Endothelial cell of umbilical vein (primary cell): ENCODE measurements at regions not wholly inside any gene's neighbourhood (a gene's known extent, or its start where the extent isn't known, plus 50 kb on each side); places are given as distances from the start of the nearest gene placed in this dataset.

Experiments
- BruUV-seq: library from RNA; stranded (reverse); fragments of 400-500 nt; replicated peaks from 2 replicates; lab custom pipeline; 2021; lab: Mats Ljungman, UMichigan
- CTCF ChIA-PET: fragments of 300-600, 350-600 bp; sonication (Branson Sonifier 250); formaldehyde crosslinking; loops from one replicate; lab custom pipeline; 2021; ENCODE audit warnings: antibody characterized with exemption, inconsistent platforms; lab: Charles Lee
- POLR2A ChIA-PET: fragments of 300-600, 350-600 bp; sonication (Branson Sonifier 250); formaldehyde crosslinking; loops from one replicate; lab custom pipeline; 2021; ENCODE audit warnings: antibody characterized with exemption, inconsistent platforms; lab: Charles Lee
- DNase-seq: peaks from one replicate; pipeline ENCODE4 v3.0.0-alpha.2; 2011; ENCODE audit warnings: low read depth, low spot score
- FAIRE-seq: peaks from 2 replicates; lab custom pipeline; 2011; peaks lifted over from hg19 to GRCh38; lab: Jason Lieb, UNC
- H2AFZ ChIP-seq: 2 replicates; pipeline ENCODE4 v1.6.0; 2012; ENCODE audit warnings: low read depth, low read length, control low read depth, inconsistent platforms
- H3K27ac ChIP-seq: 2 replicates; pipeline ENCODE4 v1.5.1; 2011; ENCODE audit warnings: low read depth, mild to moderate bottlenecking, control low read depth, low read length, moderate library complexity; ENCODE audit not compliant: insufficient read depth
- H3K27me3 ChIP-seq, 2 experiments: 2 replicates each; pipeline versions ENCODE4 v1.6.0 to v1.6.1; 2011; ENCODE audit warnings: low read length in 2 of 2, mixed read lengths in 1 of 2; ENCODE audit not compliant: control insufficient read depth in 2 of 2, insufficient read depth in 2 of 2
- H3K36me3 ChIP-seq, 2 experiments: 2 replicates in 1 of 2; 3 replicates in 1 of 2; pipeline ENCODE4 v1.5.1; 2011; ENCODE audit warnings: low read length in 2 of 2, mild to moderate bottlenecking in 1 of 2, moderate library complexity in 1 of 2; ENCODE audit not compliant: control insufficient read depth in 2 of 2, insufficient read depth in 2 of 2; ENCODE audit errors: extremely low read depth in 1 of 2
- H3K4me1 ChIP-seq: 3 replicates; pipeline ENCODE4 v1.5.1; 2011; ENCODE audit warnings: mild to moderate bottlenecking, low read length; ENCODE audit not compliant: control insufficient read depth, insufficient read depth; ENCODE audit errors: extremely low read depth
- H3K4me2 ChIP-seq: 2 replicates; pipeline ENCODE4 v1.6.1; 2011; ENCODE audit warnings: low read length, control low read depth, mixed read lengths; ENCODE audit not compliant: insufficient read depth
- H3K4me3 ChIP-seq, 3 experiments: fragments of 200-600 bp in 1 of 3; sonication (generic), shearing (Covaris generic) in 1 of 3; replicated peaks in 1 of 3; 2 replicates each; pipeline ENCODE4 v1.5.1; 2011 to 2016; ENCODE audit warnings: control low read depth in 3 of 3, low read length in 3 of 3, mild to moderate bottlenecking in 2 of 3, inconsistent platforms in 1 of 3, low read depth in 1 of 3, moderate library complexity in 1 of 3; ENCODE audit not compliant: insufficient read depth in 1 of 3
- H3K79me2 ChIP-seq: 2 replicates; pipeline ENCODE4 v1.6.0; 2012; ENCODE audit warnings: low read length, inconsistent platforms; ENCODE audit not compliant: control insufficient read depth, insufficient read depth
- H3K9ac ChIP-seq: replicated peaks from 2 replicates; pipeline ENCODE3; 2011; ENCODE audit warnings: low read length, control low read depth; ENCODE audit not compliant: insufficient read depth; ENCODE audit errors: extremely low read depth
- H3K9me1 ChIP-seq: replicated peaks from 3 replicates; pipeline ENCODE4 v1.6.0; 2011; ENCODE audit warnings: mild to moderate bottlenecking, low read length; ENCODE audit not compliant: control insufficient read depth, insufficient read depth; ENCODE audit errors: extremely low read depth
- H3K9me3 ChIP-seq: replicated peaks from 2 replicates; pipeline ENCODE4 v1.5.1; 2012; ENCODE audit warnings: low read length, inconsistent platforms; ENCODE audit not compliant: control insufficient read depth, insufficient read depth
- H4K20me1 ChIP-seq: replicated peaks from 2 replicates; pipeline ENCODE3; 2011; ENCODE audit warnings: mild to moderate bottlenecking, low read length; ENCODE audit not compliant: control insufficient read depth, insufficient read depth; ENCODE audit errors: extremely low read depth
- CTCF ChIP-seq, 2 donors: IDR thresholded peaks; 1 replicate in 1 of 2; 2 replicates in 1 of 2; pipeline ENCODE4 v1.5.1; 2011; ENCODE audit warnings: low read length in 2 of 2, mild to moderate bottlenecking in 2 of 2, moderate library complexity in 2 of 2, control low read depth in 1 of 2, inconsistent platforms in 1 of 2, low read depth in 1 of 2; ENCODE audit not compliant: insufficient read depth in 1 of 2; ENCODE audit errors: extremely low read depth in 1 of 2
- EZH2 ChIP-seq: IDR thresholded peaks from 2 replicates; pipeline ENCODE4 v1.6.1; 2012; ENCODE audit warnings: borderline replicate concordance, low read depth, mild to moderate bottlenecking, moderate library complexity, low read length, inconsistent platforms; ENCODE audit not compliant: severe bottlenecking
- FOS ChIP-seq: IDR thresholded peaks from 2 replicates; pipeline ENCODE4 v1.6.1; 2011; ENCODE audit warnings: mild to moderate bottlenecking, low read length, moderate library complexity, borderline replicate concordance; ENCODE audit not compliant: insufficient read depth
- GATA2 ChIP-seq: IDR thresholded peaks from 2 replicates; pipeline ENCODE4 v1.7.0; 2011; ENCODE audit warnings: low read depth, mild to moderate bottlenecking, moderate library complexity, mixed read lengths, low read length; ENCODE audit not compliant: insufficient read length, insufficient read depth
- JUN ChIP-seq: IDR thresholded peaks from 2 replicates; pipeline ENCODE4 v1.6.1; 2011; ENCODE audit warnings: borderline replicate concordance, low read depth; ENCODE audit not compliant: insufficient read length, insufficient read depth
- MAX ChIP-seq: IDR thresholded peaks from 2 replicates; pipeline ENCODE4 v1.6.1; 2011; ENCODE audit not compliant: insufficient read depth, insufficient read length
- MYC ChIP-seq: IDR thresholded peaks from one replicate; pipeline ENCODE4 v1.6.1; 2011; ENCODE audit warnings: mild to moderate bottlenecking, low read depth, low read length
- POLR2A ChIP-seq: IDR thresholded peaks from 2 replicates; pipeline ENCODE4 v1.6.1; 2012; ENCODE audit warnings: low read depth, mild to moderate bottlenecking, control low read depth, low read length
- POLR2AphosphoS5 ChIP-seq: IDR thresholded peaks from 2 replicates; pipeline ENCODE4 v1.6.1; 2012; ENCODE audit warnings: low read depth, mild to moderate bottlenecking, control low read depth, low read length, moderate library complexity; ENCODE audit not compliant: insufficient read depth
- dilution Hi-C: fragments of 300-500 bp; cut with MboI; formaldehyde crosslinking; loops from one replicate; pipeline ENCODE4 v1.15.0; 2019; ENCODE audit warnings: low sequenced_read_pairs; ENCODE audit not compliant: extremely low pct_ligation_motif_present
- intact Hi-C: fragments of 100-400 bp; cut with micrococcal nuclease; formaldehyde crosslinking; loops from one replicate; pipeline ENCODE4 v1.10.0; 2022

GRCh38 chr15:36130641-36131310 lies 448.6 kb upstream of the CDIN1 start:
- no peak for DNase-seq
- no peaks in the 10 kb centered on the region for H3K36me3 ChIP-seq
- FAIRE-seq, result no peak
- H3K4me1 ChIP-seq, result no peaks in the 10 kb centered on the region
- H2AFZ ChIP-seq, result no peak overlapping the region
- no peaks in the 10 kb centered on the region for H3K9me3 ChIP-seq
- no peaks in the 10 kb centered on the region for H3K79me2 ChIP-seq
- H3K27ac ChIP-seq, result no peak overlapping the region
- H3K9ac ChIP-seq, result no peak overlapping the region
- no peaks in the 10 kb centered on the region for H3K9me1 ChIP-seq
- TF ChIP-seq POLR2AphosphoS5 (no peak), GATA2 (no peak), CTCF (IDR thresholded peaks at IDR 0.05; ENCODE audit: extremely low read depth in 1 of 2, insufficient read depth in 1 of 2, low read depth in 1 of 2, low read length in 2 of 2) (no peak), MYC (no peak), POLR2A (no peak)
- peaks cover 0 to 2% of the 10 kb centered on the region in 2 experiments for H3K27me3 ChIP-seq
- no TSS peak for BruUV-seq
- POLR2A ChIA-PET, result no interaction called here
- CTCF ChIA-PET, result no interaction called here
- H3K4me2 ChIP-seq, result no peak overlapping the region
- dilution Hi-C loops (no loop called here), intact Hi-C loops (no loop called here)
- no peak overlapping the region for H3K4me3 ChIP-seq
- H4K20me1 ChIP-seq, result no peaks in the 10 kb centered on the region

- no peaks in the 10 kb centered on the region for H3K9me1 ChIP-seq
- H3K79me2 ChIP-seq, result no peaks in the 10 kb centered on the region
- BruUV-seq, result no TSS peak
- H2AFZ ChIP-seq, result no peak overlapping the region
- no peak overlapping the region for H3K27ac ChIP-seq
- DNase-seq (no peak), FAIRE-seq (no peak)
- no peaks in the 10 kb centered on the region for H3K36me3 ChIP-seq
- POLR2A ChIA-PET, result no interaction called here
- no peaks in the 10 kb centered on the region for H4K20me1 ChIP-seq
- H3K4me2 ChIP-seq, result no peak overlapping the region
- no peaks in the 10 kb centered on the region for H3K9me3 ChIP-seq
- no peaks in the 10 kb centered on the region for H3K27me3 ChIP-seq
- dilution Hi-C loops, result no loop called here
- intact Hi-C loops, result no loop called here
- CTCF ChIA-PET, result interaction anchor here (1.3 kb wide), 1 partner anchor 382 kb away, joined by 3 read pairs; no protein-coding TSS in a partner anchor
- H3K4me1 ChIP-seq, result no peaks in the 10 kb centered on the region
- H3K9ac ChIP-seq, result no peak overlapping the region
- H3K4me3 ChIP-seq, result no peak overlapping the region
- TF ChIP-seq POLR2A (no peak), MAX (no peak), CTCF (IDR thresholded peaks at IDR 0.05; ENCODE audit: extremely low read depth in 1 of 2, insufficient read depth in 1 of 2, low read depth in 1 of 2, low read length in 2 of 2) (no peak), EZH2 (no peak), MYC (no peak), JUN (no peak), GATA2 (no peak), FOS (no peak), POLR2AphosphoS5 (no peak)
Observed at GRCh38 chr15:36133742-36134141, 445.7 kb upstream of the CDIN1 start.
